Iris pigment epithelial cell (primary cell): ENCODE measurements at regions not wholly inside any gene's neighbourhood (a gene's known extent, or its start where the extent isn't known, plus 50 kb on each side); places are given as distances from the start of the nearest gene placed in this dataset.
"Not testable (repeated sequence)": the region's sequence is repeated elsewhere in the genome, so short reads cannot be mapped to it uniquely, and the experiment has no call there.

Source experiments
- DNase-seq: peaks from one replicate; pipeline ENCODE4 v3.0.0-alpha.2; 2011; ENCODE audit warnings: low read depth

DNA sequence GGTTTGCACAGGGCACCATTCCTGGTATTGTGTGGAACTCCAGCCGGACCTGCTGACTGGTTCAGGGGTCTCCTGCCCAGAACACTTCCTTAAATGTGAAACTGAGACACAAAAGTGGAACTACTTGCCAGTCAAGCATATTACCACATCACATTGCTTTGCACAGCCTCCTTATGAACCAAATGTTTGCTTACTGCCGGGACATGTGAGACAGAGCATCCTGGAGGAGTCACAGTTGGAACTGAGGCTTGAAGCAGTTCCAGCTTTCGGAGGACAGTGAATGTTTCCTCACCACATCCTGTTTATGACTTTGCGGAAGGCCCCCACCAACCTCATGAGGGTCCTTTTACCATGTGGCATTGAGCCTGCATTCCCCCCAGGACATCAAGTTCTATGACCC lies 105.8 kb upstream of the ARHGAP42 start:
- DNase-seq, result peak; percentile 57

DNA sequence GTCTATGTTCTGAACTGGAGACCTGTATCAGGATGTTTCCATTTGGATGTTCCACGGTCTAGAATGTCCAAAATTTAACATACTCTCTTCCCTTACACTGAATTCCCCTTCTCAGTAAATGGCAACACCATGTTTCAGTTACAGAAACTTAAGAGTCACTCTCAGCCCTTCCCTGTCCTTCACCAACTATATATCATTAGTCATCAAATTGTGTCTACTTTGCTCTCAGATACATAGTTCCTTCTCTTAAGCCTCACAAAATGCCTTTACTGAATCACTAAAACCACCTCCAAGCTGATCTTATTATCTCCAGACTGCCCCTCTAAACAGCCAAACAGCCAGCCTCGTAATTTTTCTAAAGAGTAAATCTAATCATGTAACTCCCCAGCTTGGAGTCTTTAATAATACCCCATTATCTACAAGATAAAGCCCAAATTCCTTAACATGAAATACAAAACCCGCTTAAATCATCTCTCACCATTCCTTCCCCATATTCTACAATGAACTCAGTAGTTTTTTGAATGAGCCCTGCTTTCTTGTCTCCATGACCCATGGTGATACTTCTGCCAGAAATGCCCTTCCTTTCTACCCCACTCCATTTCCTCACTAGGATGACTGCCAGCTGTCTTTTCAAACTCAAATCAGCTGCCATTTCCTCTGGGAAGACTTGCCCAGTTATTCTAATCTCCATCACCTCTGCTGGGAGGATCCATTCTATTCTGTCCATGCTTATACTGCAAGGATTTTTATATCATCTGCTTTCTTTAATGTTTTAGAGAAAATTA lies 102.7 kb upstream of the ARHGAP42 start:
- DNase-seq, result peak; percentile 53

DNA sequence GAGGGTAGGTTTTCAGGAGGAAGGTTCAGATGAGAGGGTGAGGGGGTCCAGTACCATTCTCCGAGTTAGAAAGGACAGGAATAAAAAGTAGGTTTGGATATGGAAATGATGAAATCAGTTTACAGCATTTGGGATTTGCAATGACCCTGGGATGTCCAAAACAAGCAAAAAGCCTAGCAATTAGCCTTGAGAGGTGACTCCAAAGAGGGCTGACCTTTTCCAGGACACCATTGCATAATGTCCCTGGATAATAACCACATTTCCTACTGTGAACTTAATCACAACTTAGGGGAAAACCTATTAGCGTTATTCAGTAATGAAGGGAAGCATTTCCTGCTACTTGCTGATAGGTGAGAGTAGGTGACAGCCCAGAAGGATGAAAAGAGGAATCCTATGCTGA lies 101.4 kb upstream of the ARHGAP42 start:
- no peak for DNase-seq

DNA sequence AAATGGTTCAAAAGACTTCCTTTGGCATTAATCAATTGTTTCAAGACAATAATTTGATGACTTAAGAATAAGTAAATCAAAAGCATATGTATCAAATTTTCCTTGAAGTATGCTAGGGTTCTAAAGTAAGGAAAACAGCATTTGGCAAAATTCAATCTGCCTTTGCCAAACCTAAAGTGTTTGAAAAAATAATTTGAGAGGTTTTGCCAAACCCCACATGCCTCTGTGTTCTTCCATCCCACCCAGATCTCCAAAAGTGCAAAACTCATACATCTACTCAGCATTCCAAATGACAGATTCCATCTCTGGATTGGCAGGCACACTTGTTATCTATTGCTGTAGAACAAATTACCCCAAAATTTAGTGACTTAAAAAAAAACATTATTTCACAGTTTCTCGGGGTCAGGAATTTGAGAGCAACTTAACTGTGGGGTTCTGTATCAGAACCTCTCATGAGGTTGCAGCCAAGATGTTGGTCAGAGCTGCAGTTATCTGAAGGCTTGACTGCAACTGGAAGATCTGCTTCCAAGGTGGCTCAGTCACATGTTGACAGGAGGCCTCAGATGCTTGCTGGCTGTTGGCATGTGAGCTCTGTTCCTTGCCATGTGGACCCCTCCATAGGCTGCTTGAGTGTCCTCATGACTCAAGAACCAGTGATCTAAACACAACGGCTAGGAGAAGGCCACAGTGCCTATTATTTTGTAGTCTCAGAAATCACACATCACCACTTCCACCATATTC lies 100.6 kb upstream of the ARHGAP42 start:
- DNase-seq, result no peak

DNA sequence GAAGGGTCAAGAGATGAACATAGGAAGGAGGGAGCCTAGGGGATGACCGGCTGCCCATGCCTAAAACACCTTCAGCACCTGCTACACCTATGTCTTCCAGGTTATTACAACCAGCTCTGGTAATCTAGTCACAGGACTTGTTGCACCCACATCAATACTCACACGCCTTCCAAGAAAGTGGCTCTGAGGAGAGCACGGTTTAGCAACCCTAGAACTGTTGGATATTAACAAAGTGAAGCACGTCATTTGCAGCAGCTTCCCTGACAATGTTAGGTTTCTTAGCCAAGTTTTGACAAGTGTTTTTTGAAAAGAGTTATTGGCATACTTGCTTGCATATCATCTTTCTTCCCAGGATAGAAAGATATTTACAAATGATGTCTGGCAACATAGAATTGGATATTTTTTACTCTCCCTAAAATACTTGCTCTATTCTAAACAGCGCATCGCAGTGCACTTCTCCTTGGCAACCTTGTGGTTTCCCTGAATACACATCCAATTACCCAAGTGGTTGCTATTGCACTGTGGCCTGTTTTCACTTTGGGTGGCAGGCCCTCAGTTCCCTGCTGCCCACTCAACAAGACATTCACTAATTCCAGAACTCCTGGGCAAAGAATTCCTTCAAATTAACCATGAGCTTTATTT lies 94.3 kb upstream of the ARHGAP42 start:
- no peak for DNase-seq

DNA sequence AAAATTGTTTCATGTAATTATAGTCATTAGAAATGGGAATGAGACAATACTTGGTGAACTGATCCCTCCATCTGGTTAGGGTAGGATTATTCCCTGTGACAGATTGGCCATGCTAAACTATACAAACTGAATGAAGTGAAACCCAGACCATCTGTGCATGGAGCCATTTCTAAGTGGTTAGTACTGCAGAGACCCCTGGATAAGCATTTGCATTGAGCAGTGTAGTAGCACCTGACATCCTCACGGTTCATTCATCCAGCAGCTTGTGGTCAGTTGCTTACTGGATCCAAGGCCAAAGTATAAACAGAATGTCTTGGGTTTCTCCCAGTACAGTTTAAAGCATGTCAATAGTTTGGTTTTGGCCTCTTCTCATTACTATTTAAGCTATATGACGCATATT lies 93.8 kb upstream of the ARHGAP42 start:
- DNase-seq, result peak; percentile 44

DNA sequence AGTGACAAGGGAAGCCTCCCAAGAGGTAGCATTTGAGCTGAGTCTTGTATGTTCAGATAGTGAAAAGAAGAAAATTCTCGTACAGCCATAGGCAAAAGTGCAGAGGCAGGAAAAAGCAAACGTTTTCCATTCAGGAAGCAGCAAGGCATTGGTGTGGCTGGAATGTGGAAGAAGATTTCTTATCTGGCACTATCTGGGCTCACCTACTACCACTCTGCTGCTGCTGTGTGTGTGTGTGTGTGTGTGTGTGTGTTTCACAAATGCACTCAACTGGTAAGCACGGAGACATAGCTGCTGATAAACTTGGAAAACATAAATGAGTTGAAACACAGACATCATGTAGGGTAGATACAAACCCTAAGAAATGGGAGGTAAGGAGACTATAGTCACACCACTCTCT lies 92.8 kb upstream of the ARHGAP42 start:
- no peak for DNase-seq

DNA sequence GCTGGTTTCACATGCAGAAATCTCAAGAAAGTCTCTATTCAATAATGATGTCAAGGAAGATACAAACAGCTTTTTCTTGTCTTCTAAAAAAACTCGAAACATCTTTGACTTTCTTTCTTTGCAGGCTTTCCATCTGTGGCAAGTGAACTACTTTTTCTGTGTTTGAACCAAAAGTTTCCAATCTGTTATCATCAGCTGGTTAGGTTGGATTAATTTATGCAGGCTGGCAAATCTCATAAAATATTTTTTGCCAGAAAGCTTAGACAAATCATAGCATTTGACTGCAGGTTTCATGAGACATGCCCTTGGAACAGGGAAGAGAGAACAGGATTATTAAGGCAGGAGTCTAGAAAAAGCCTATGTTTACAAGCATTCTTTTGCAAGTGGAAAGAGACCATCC lies 86.1 kb upstream of the ARHGAP42 start:
- DNase-seq, result no peak

DNA sequence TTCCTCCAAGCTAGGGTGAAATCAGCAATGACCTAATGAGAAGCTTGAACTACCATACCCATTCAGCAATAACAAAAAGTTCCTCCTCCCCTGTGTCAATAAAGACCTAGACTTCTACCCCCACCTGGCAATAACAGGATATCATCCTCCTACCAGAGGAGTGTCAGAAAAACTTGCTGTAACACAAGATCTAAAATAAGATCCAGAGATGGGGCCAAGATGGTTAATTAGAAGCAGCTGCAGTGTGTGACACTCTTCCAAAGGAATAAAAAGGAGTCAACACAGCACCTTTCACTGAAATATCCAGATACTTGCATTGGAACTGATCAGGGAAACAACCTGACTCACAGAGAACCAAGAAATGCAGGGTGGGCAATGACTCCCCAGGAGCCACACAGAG lies 84.4 kb upstream of the ARHGAP42 start:
- DNase-seq, result no peak

DNA sequence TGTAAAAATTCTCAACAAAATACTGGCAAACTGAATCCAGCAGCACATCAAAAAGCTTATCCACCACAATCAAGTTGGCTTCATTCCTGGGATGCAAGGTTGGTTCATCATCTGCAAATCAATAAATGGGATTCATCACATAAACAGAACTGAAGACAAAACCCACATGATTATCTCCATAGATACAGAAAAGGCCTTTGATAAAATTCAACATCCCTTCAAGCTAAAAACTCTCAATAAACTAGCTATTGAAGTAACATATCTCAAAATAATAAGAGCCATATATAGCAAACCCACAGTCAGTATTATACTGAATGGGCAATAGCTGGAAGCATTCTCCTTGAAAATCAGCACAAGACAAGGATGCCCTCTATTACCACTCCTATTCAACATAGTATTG lies 79.3 kb upstream of the ARHGAP42 start:
- not testable (repeated sequence) for DNase-seq

DNA sequence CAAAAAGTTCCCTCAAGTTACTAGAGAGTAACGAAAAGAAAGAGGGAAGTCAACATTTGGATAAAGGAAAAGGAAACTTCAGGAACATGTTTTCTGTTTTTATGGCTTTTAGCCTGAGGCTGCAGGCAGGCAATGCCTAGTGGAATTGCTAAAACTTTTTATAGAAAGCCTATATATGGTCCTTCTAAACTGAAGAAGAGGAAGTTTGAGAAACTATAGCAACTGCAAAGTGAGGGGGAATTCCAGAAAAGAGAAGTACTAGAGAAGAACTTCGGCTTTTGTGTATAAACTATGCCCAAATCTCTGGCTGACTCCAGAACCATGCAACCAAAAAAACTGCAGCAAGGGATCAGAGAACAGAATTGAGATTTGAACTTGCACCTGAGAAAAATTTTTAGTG lies 74.3 kb upstream of the ARHGAP42 start:
- DNase-seq, result no peak

DNA sequence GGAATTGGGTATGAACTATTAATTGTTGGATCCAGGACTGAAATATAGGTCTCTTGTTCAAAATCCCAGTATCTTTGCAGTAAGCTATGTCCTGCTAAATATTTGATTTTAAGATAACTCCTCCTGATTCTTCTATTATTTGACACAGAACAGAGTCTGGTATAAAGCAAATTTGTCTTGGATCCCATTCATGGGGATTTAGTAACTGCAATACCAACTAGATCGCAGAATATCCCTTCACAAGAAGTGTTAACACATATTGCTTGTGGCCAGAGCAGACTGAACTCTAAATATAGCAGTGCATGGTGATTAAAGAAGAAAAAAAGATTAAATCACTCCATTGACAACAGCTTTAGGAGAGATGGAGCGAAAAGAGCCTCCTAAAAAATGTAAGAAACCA lies 68.2 kb upstream of the ARHGAP42 start:
- no peak for DNase-seq

DNA sequence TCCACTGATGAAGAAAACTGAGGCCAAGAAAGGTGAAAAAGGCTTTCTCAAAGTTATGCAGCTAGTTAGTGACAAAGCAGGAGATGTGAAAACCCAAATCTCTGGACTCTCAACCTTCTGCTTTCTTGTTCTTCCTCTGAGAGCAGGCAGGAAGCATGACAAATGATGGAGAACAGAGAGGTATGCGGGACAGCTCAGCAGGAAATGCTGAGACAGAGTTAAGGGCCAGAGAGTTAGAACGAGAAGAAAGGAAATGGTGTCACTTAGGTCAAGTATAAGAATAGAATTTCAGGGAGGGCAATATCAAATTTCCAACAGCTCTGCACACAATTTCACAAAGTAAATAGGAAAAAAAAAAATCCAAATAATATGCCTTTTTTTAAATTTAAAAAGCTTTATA lies 67.6 kb upstream of the ARHGAP42 start:
- DNase-seq, result peak; percentile 72

DNA sequence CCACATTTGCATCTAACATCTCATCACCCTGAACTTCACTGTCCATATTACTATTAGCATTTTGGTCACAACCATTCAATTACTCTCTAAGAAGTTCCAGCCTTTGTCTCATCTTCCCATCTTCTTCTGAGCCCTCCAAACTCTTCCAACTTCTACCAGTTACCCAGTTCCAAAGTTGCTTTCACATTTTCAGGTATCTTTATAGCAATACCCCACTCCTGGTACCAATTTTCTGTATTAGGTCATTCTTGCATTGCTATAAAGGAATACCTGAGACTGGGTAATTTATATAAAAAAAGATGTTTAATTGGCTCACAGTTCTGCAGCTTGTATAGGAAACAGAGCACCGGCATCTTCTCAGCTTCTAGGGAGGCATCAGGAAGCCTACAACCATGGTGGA lies 64.7 kb upstream of the ARHGAP42 start:
- DNase-seq, result no peak

DNA sequence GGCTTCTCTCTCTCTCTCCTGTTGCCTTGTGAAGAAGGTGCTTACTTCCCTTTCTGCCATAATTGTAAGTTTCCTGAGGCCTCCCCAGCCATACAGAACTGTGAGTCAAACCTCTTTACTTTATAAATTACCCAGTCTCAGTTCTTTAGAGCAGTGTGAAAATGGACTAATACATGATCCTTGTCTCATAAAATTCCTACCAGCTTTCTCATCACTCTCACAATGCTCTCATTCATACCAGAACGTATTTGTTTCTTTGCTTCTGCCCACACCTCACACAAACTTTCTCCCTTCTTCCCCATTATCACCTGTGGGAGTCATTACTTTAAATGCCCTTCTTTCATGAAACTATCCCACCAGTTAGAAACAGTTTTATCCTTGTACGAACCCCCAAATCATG lies 62.7 kb upstream of the ARHGAP42 start:
- DNase-seq, result peak; percentile 57

DNA sequence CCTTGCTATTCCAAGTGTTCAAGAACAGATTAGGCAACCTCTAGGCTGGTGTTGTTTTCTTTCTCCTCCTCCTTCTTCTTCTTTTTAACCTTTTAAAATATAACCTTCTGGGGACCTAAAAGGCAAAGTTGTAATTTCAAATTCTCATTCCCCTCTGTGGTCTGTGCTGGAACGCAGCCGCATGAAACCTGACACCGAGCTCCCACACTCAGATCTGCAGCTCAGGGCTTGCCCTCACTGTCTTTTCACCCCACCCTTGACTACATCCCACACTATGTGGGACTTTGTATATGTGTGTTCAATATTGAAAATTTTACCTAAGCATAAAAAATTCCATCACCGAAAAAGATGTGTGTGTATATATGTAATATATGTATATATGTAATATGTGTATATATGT lies 62.0 kb upstream of the ARHGAP42 start:
- peak; percentile 75 for DNase-seq

DNA sequence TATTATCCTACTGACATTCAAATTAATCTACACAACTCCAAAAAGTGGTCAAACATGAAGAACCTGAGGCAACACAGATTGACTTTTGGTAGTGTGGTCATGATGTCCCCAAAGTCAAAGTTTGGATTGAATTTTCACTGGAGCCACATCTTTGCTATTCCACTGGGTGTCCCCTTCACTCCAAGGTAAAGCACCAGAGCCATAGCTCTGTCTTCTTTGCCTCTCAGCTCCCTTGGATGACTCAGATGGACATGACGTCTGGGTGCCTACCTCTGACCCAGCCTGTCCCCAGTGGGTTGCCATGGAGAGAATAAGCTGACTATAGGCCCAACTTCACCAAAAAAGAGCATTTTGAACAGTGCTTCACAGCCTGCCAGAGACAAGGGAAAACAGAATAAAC lies 57.4 kb upstream of the ARHGAP42 start:
- no peak for DNase-seq

DNA sequence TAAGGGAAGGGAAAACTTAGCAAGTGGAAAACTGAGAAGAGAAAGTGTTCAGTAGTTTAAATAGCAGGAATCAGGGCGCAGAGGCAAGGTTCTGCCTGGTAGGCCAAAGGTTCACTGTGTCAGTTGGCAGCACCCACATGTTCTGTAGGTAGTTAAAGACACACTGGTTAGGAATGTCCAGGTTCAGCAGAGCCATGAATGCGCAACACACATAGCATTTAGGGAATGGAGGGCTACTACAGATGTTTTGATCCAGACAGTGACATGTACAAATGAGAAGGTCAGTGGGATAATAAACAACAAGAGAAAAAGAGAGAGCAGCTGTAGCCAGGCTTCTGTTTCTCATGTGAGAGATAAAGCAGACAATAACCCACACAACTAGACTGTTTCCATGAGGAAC lies 56.2 kb upstream of the ARHGAP42 start:
- DNase-seq, result peak; percentile 30

DNA sequence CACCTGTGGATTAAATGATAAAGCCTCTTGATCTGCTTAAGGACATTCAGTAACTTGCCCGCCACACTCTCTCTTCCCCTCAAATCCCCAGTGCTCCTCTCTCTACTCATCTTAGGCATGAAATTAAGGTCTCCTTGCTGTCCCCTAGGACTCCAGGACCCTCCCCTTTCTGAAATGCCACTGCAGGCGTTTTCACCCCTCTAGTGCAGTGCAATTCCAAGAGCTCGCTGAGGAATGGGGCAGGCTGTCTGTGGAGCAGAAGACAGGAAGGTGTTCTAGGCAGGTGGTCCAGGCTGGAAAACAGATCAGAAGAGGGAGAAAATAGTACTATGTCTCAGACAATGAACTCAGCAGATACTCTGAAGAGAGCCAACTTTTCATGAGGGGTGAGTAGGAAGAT lies 55.8 kb upstream of the ARHGAP42 start:
- no peak for DNase-seq

DNA sequence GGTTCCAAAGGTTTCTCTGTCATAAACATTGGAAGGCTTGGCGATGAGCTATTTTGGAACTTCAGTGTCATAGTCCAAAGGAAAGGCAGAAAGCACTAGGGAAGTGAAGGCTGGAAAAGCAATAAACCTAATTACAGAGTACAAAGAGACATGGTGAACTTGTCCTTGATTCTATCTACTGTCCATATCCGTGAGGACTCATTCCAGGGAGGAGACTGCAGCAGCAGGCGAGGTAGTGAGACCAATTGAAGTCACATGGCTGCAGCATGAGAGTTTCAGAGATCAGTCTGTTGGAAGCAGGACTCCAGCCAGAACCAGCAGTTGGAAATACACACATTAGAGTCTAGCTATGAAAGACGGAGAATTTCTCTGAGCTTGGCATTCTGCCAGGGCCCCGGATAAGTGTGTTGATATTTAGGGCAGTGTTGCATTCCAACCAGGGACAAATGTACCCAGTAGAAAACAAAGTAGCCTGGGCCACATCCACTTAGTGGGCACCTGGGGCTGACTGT lies 54.1 kb upstream of the ARHGAP42 start:
- DNase-seq, result peak; percentile 73

DNA sequence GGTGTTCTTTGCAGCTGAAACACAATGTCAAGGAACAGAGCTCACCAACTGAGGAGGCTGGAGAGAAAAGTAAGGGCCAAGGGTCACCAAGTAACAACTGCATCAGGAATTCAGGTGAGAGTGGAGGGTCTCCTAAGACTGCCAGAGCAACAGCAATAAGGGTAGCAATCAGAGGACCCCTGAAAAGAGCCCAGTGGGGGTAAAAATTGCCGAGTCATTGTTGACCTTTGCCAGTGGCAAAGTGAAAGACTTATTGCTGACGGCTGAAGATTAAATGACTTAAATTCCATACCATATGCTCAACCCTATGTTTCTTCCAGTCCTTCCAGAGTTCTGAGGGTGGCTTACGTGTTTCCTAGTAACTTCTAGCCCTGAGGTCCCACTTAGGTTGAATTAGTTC lies 51.9 kb upstream of the ARHGAP42 start:
- no peak for DNase-seq

DNA sequence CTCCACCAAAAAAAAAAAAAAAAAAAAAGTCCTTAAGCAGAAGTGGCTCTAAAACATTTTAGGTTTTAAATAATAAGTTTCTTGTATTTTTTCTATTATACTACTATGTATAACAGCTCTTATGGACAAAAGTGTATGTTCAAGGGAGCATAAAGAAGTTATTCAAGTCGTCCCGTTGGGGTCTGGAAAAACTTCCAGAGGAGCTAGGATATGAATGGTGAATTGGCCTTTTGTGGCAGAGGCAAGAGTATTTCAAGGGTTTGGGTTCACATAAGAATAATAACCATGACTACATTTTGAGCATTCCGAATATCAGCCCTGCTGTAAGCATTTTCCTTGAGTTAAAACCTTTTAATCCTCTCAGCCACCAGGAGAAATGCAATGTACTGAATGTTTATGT lies 50.6 kb upstream of the ARHGAP42 start:
- no peak for DNase-seq
